ENCODE measurements at regions not wholly inside any gene's neighbourhood (a gene's known extent, or its start where the extent isn't known, plus 50 kb on each side); places are given as distances from the start of the nearest gene placed in this dataset.
"Not testable (repeated sequence)": the region's sequence is repeated elsewhere in the genome, so short reads cannot be mapped to it uniquely, and the experiment has no call there.

- not testable (repeated sequence) for DNase-seq
Measured at GRCh38 chr9:39674437-39675210, 319.2 kb downstream of the SPATA31A1 start.

GRCh38 chr9:39675211-39675553 lies 319.7 kb downstream of the SPATA31A1 start:
- not testable (repeated sequence) for DNase-seq

GRCh38 chr9:39678534-39679263 lies 323.2 kb downstream of the SPATA31A1 start:
- DNase-seq = not testable (repeated sequence)

GRCh38 chr9:39680694-39681401 lies 325.4 kb downstream of the SPATA31A1 start:
- DNase-seq = not testable (repeated sequence)

- not testable (repeated sequence) for DNase-seq
Measured at GRCh38 chr9:39728862-39729261, 373.4 kb downstream of the SPATA31A1 start.

GRCh38 chr9:39744898-39745297 lies 389.4 kb downstream of the SPATA31A1 start:
- not testable (repeated sequence) for DNase-seq

DNA sequence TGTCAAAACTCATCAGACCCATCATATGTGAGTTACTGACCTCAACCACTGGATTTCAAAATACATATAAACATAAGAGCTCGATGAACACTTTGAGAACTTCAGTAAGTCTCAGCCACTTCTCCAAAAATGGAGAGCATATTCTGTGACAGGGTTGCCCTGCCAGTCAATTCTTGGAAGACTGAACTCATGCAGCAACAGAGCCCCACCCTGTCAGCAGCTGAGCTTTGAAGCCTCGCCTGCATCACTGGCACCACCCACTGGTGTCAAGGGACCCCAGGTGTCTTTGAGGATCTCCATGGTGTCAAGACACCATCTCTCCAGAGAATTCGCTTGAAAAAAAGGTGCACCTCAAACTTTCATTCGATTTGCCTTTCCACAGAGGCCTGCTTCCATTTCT lies 420.1 kb downstream of the SPATA31A1 start:
- not testable (repeated sequence) for DNase-seq

DNA sequence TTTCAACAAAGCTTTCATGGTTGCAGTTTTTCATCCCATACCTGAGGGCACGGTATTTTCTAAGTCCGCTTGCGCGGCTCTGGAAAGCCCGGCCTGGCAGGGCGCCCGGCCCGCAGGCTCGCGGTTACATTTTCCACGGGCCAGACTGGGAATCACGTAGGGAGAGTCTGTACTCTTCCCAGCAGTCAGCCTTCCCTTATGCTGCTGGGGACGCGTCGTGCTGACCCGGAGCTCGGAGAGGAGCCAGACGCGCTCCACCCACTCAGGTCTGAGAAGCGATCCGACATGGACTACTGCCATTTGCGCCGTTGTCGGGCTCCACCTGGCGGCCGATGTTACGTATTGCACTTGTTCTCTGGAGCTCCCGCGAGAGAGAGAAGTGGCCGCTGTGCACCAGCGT lies 435.9 kb downstream of the SPATA31A1 start:
- not testable (repeated sequence) for DNase-seq

DNA sequence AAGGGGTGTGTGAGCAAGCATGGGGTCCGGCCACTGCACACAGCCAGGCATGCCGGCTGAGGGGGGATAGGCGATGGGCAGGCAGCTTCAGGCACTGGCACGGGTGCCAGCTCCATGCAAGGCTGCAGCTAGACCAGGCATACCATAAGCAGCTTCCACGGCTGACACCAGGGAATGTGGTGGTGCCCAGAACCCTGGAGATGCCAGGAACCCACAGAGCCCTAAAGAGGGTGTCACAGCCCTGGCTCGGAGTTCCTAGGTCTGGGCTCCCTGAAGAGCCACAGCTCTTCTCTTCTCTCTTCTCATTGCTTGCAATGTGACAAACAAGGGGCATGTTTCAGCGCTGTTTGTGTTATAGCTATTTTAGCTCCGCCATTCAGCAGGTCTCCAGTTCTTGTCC lies 442.5 kb downstream of the SPATA31A1 start:
- not testable (repeated sequence) for DNase-seq

DNA sequence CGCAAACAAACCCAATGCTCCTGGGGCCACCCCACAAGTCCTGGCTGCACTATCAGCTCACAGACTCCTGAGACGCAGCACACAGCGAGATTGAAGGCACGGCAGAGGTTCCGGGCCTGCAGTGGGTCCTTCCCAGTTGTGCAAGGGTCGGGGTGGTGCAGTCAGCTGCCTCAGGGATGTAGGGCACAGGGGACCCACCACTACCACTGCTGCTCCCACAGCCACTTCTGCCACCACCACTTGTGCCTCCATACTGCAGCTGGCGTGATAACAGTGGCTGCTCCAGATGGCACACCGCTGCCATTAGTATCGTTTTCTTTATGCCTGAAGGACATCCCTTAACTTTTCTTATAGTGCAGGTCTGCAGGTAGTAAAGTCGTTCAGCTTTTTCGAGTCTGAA lies 443.8 kb downstream of the SPATA31A1 start:
- not testable (repeated sequence) for DNase-seq

GRCh38 chr9:39802561-39802960 lies 447.1 kb downstream of the SPATA31A1 start:
- DNase-seq = not testable (repeated sequence)

- not testable (repeated sequence) for DNase-seq
Measured at GRCh38 chr9:39809401-39810226, 454.1 kb downstream of the SPATA31A1 start.

- DNase-seq = not testable (repeated sequence)
Measured at GRCh38 chr9:39810401-39810800, 454.9 kb downstream of the SPATA31A1 start.

DNA sequence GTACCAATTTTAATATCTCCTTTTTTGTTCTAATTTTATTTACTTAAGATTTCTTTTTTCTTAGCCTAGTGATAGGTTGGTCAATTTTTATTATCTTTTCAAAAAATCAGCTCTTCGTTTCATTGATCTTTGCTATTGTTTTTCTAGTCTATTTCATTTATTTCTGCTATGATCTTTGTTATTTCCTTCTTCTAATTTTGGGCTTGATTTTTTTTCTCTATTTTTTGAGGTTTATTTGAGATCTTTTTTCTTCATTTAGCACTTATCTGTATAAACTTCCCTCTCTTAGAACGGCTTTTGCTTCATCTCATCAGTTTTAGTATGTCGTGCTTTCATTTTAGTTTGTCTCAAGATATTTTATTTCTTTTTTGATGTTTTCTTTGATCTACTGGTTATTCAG lies 456.1 kb downstream of the SPATA31A1 start:
- DNase-seq = not testable (repeated sequence)

GRCh38 chr9:39828457-39828856 lies 473.0 kb downstream of the SPATA31A1 start:
- not testable (repeated sequence) for DNase-seq

Measured in Kasumi-1 (cell line).